Adrenal gland (tissue), 9 donors: ENCODE measurements at regions not wholly inside any gene's neighbourhood (a gene's known extent, or its start where the extent isn't known, plus 50 kb on each side); places are given as distances from the start of the nearest gene placed in this dataset.

Experiments used
- DNase-seq, 7 donors: peaks; one replicate each; pipeline ENCODE4 v3.0.0-alpha.2; 2019 to 2020
- H3K27ac ChIP-seq, 5 donors: fragments of 200-600 bp; sonication (generic) in 4 of 5; 1 replicate in 3 of 5; 2 replicates in 2 of 5; pipeline versions ENCODE4 v1.5.1 to v1.8.0; 2016 to 2020; ENCODE audit warnings: mild to moderate bottlenecking in 1 of 5
- H3K27me3 ChIP-seq: fragments of 200-600 bp; 2 replicates; pipeline ENCODE4 v1.8.0; 2021
- H3K36me3 ChIP-seq, 2 donors: fragments of 200-600 bp; replicated peaks in 1 of 2; 1 replicate in 1 of 2; 2 replicates in 1 of 2; pipeline versions ENCODE4 v1.5.1 to v1.8.0; 2018 to 2022
- H3K4me1 ChIP-seq, 2 donors: fragments of 200-600 bp; replicated peaks in 1 of 2; 1 replicate in 1 of 2; 2 replicates in 1 of 2; pipeline versions ENCODE4 v1.5.1 to v1.8.0; 2018 to 2021
- H3K4me3 ChIP-seq, 4 donors: fragments of 200-600 bp; sonication (generic) in 3 of 4; one replicate each; pipeline ENCODE4 v1.5.1; 2016 to 2018
- H3K9me3 ChIP-seq, 3 donors: fragments of 200-600 bp; sonication (generic) in 1 of 3; replicated peaks in 1 of 3; 1 replicate in 2 of 3; 2 replicates in 1 of 3; pipeline versions ENCODE4 v1.5.1 to v1.8.0; 2016 to 2021
- CTCF ChIP-seq, 6 experiments: fragments of 450-650 bp in 4 of 6; fragments of 200-600 bp in 2 of 6; sonication (generic) in 1 of 6; IDR thresholded peaks; 1 replicate in 5 of 6; 2 replicates in 1 of 6; pipeline versions ENCODE4 v1.5.1 to v1.8.0; 2016 to 2021; ENCODE audit warnings: antibody characterized with exemption in 6 of 6, mild to moderate bottlenecking in 2 of 6, moderate library complexity in 1 of 6
- POLR2A ChIP-seq, 2 donors: fragments of 450-650 bp; IDR thresholded peaks; one replicate each; pipeline ENCODE4 v1.6.1; 2017; ENCODE audit warnings: antibody characterized with exemption in 2 of 2, mild to moderate bottlenecking in 2 of 2, moderate library complexity in 1 of 2
- WGBS, 4 donors: extraction: QIAGEN DNeasy Blood & Tissue Kit in 2 of 4; methylation state at CpG; one replicate each; pipeline versions ENCODE4 v1.1.5 to v1.1.7; 2013 to 2017; 5-methylcytosine and 5-hydroxymethylcytosine counted together
- intact Hi-C, 2 donors: fragments of 100-400 bp; cut with DNase I; formaldehyde crosslinking; loops; one replicate each; pipeline versions ENCODE4 v1.14.1 to v1.15.0; 2022 to 2023
- donor health status: healthy with polysubstance abuse.
- donor health status: Bipolar disorder and iron deficiency.
- donor health status: DM: yes; HTN: yes; CAD: no.
- donor health status: DM: no; HTN: no; CAD: no.
- donor health status: DM: no; HTN: no; CAD: no.

- DNase-seq, result no peak
- TF ChIP-seq CTCF (IDR thresholded peaks at IDR 0.05) (no peak), POLR2A (IDR thresholded peaks at IDR 0.05) (no peak)
- no peaks in the 10 kb centered on the region for H3K9me3 ChIP-seq
- no peaks in the 10 kb centered on the region for H3K4me1 ChIP-seq
- no peak overlapping the region for H3K27ac ChIP-seq
- H3K4me3 ChIP-seq, result no peak overlapping the region
- intact Hi-C loops, result no loop called here
- H3K36me3 ChIP-seq, result no peaks in the 10 kb centered on the region
- no peaks in the 10 kb centered on the region for H3K27me3 ChIP-seq
These were observed 60.4 kb upstream of the LYPLAL1 start for GRCh38 chr1:219113261-219113660.

- no peak overlapping the region for H3K27ac ChIP-seq
- no peaks in the 10 kb centered on the region for H3K36me3 ChIP-seq
- DNase-seq, result no peak
- no peak overlapping the region for H3K4me3 ChIP-seq
- WGBS, 4 donors, result 76 to 91% (median 89%) methylated on average over 1 of the region's 1 CpG
- no peaks in the 10 kb centered on the region for H3K9me3 ChIP-seq
- no peak for TF ChIP-seq CTCF (IDR thresholded peaks at IDR 0.05)
- TF ChIP-seq POLR2A (IDR thresholded peaks at IDR 0.05), result no peak
- no peaks in the 10 kb centered on the region for H3K27me3 ChIP-seq
- intact Hi-C loops, result no loop called here
- no peaks in the 10 kb centered on the region for H3K4me1 ChIP-seq
These were observed 59.7 kb upstream of the LYPLAL1 start for GRCh38 chr1:219114014-219114413.

- intact Hi-C loops, result no loop called here
These were observed 53.8 kb upstream of the LYPLAL1 start for GRCh38 chr1:219119839-219120238.

GRCh38 chr1:219120624-219121544 lies 52.8 kb upstream of the LYPLAL1 start:
- 49 to 63% (median 57%) methylated on average over 6 of the region's 6 CpGs for WGBS, 4 donors
- Histone ChIP-seq H3K27ac (no peak overlapping the region), H3K36me3 (no peaks in the 10 kb centered on the region), H3K27me3 (no peaks in the 10 kb centered on the region), H3K4me1 (no peaks in the 10 kb centered on the region), H3K9me3 (no peaks in the 10 kb centered on the region), H3K4me3 (no peak overlapping the region)
- intact Hi-C loops, result no loop called here
- DNase-seq, result peak in 6 of 7 donors; percentile 22 to 54 (median 28)
- TF ChIP-seq POLR2A (IDR thresholded peaks at IDR 0.05) (no peak), CTCF (IDR thresholded peaks at IDR 0.05) (no peak)

More at GRCh38 chr1:219119839-219120238, 53.8 kb upstream of the LYPLAL1 start:
- H3K36me3 ChIP-seq, result no peaks in the 10 kb centered on the region
- H3K27me3 ChIP-seq, result no peaks in the 10 kb centered on the region
- H3K27ac ChIP-seq, result no peak overlapping the region
- TF ChIP-seq CTCF (IDR thresholded peaks at IDR 0.05) (no peak), POLR2A (IDR thresholded peaks at IDR 0.05) (no peak)
- H3K9me3 ChIP-seq, result no peaks in the 10 kb centered on the region
- H3K4me1 ChIP-seq, result no peaks in the 10 kb centered on the region
- DNase-seq, result no peak
- H3K4me3 ChIP-seq, result no peak overlapping the region
